Natural killer cell (primary cell): ENCODE measurements at regions not wholly inside any gene's neighbourhood (a gene's known extent, or its start where the extent isn't known, plus 50 kb on each side); places are given as distances from the start of the nearest gene placed in this dataset.

Experiments used
- ATAC-seq, 3 donors: fragments of 150-1000 bp in 2 of 3; fragments of 200-7000 bp in 1 of 3; cut with Tn5 transposase; 1 replicate in 1 of 3; 2 replicates in 2 of 3; pipeline ENCODE4 v1.10.0; 2021; ENCODE audit warnings: mild to moderate bottlenecking in 2 of 3, moderate library complexity in 2 of 3
- DNase-seq, 2 donors: peaks; one replicate each; pipeline versions ENCODE4 v3.0.0 to v3.0.0-alpha.2; 2013 to 2021; ENCODE audit warnings: mixed read lengths in 1 of 2
- H3K27ac ChIP-seq: one replicate; pipeline ENCODE4 v1.5.1; 2013; ENCODE audit warnings: mild to moderate bottlenecking, low read length
- H3K27me3 ChIP-seq: one replicate; pipeline ENCODE4 v1.6.1; 2013; ENCODE audit warnings: low read length; ENCODE audit not compliant: control insufficient read depth, insufficient read depth
- H3K36me3 ChIP-seq: one replicate; pipeline ENCODE4 v1.6.1; 2013; ENCODE audit warnings: low read length; ENCODE audit not compliant: control insufficient read depth, insufficient read depth
- H3K4me1 ChIP-seq: one replicate; pipeline ENCODE4 v1.6.1; 2013; ENCODE audit warnings: low read length; ENCODE audit not compliant: control insufficient read depth, insufficient read depth
- H3K4me3 ChIP-seq: one replicate; pipeline ENCODE4 v1.5.1; 2013; ENCODE audit warnings: low read length
- H3K9me3 ChIP-seq: one replicate; pipeline ENCODE4 v1.6.1; 2013; ENCODE audit warnings: low read length; ENCODE audit not compliant: control insufficient read depth, insufficient read depth
- H3K27ac Mint-ChIP-seq, 2 donors: one replicate each; pipeline ENCODE4 v1.8.0; 2022; ENCODE audit warnings: mild to moderate bottlenecking in 2 of 2, mixed read lengths in 2 of 2, moderate library complexity in 1 of 2
- H3K27me3 Mint-ChIP-seq, 2 donors: one replicate each; pipeline ENCODE4 v1.8.0; 2022; ENCODE audit warnings: low read depth in 2 of 2, mixed read lengths in 2 of 2
- H3K36me3 Mint-ChIP-seq: one replicate; pipeline ENCODE4 v1.8.0; 2022; ENCODE audit warnings: mixed read lengths
- H3K4me1 Mint-ChIP-seq, 2 donors: one replicate each; pipeline ENCODE4 v1.8.0; 2022; ENCODE audit warnings: mixed read lengths in 2 of 2
- H3K4me3 Mint-ChIP-seq: one replicate; pipeline ENCODE4 v1.8.0; 2022; ENCODE audit warnings: mild to moderate bottlenecking, moderate library complexity, mixed read lengths
- H3K9me3 Mint-ChIP-seq, 2 donors: one replicate each; pipeline ENCODE4 v1.8.0; 2022; ENCODE audit warnings: mixed read lengths in 2 of 2
- WGBS: methylation state at CpG from one replicate; pipeline ENCODE4 v1.1.7; 2013; ENCODE audit warnings: missing lambda C conversion rate; ENCODE audit not compliant: insufficient coverage; 5-methylcytosine and 5-hydroxymethylcytosine counted together
- intact Hi-C: fragments of 100-400 bp; cut with micrococcal nuclease; formaldehyde crosslinking; loops from one replicate; pipeline ENCODE4 v1.14.2; 2022
- TF ChIP-seq, protein P1 (sequence below): fragments of 200-600 bp; IDR thresholded peaks from one replicate; pipeline ENCODE4 v1.8.0; 2022; ENCODE audit warnings: antibody characterized with exemption

DNA sequence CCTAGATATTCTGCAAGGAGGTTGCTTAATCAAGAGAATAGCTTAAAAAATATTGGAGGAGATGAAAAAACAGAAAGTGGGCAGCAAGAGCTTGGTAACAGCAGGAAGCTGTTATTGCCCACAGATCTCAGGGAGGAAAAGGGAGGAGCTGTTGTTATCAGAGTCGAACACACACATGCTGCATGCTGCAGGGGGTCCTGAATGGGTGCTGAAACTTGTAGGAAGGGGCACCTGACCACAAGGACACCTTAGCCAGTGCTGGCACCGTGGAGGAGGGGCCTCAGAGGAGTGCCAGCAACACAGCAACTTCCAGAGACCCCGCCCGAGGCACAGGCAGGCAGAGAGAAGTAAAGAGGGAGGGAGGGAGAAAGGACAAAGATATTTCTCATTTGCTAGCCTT, 332.9 kb downstream of the SOCS6 start:
- Mint-ChIP-seq H3K27ac (peak overlapping the region; percentile 81 to 85), H3K4me3 (peak overlapping the region; percentile 85), H3K27me3 (no peaks in the 10 kb centered on the region), H3K9me3 (no peaks in the 10 kb centered on the region), H3K4me1 (peaks cover 39 to 50% of the 10 kb centered on the region in 2 donors), H3K36me3 (no peaks in the 10 kb centered on the region)
- Histone ChIP-seq H3K27me3 (no peaks in the 10 kb centered on the region), H3K4me1 (peaks cover 11% of the 10 kb centered on the region), H3K9me3 (no peaks in the 10 kb centered on the region), H3K27ac (no peak overlapping the region), H3K4me3 (no peak overlapping the region), H3K36me3 (no peaks in the 10 kb centered on the region)
- intact Hi-C loops = no loop called here
- peak in 1 of 2 donors; percentile 51 for DNase-seq
- ATAC-seq = peak in 2 of 3 donors; percentile 72 to 87
- TF ChIP-seq, protein P1, sequence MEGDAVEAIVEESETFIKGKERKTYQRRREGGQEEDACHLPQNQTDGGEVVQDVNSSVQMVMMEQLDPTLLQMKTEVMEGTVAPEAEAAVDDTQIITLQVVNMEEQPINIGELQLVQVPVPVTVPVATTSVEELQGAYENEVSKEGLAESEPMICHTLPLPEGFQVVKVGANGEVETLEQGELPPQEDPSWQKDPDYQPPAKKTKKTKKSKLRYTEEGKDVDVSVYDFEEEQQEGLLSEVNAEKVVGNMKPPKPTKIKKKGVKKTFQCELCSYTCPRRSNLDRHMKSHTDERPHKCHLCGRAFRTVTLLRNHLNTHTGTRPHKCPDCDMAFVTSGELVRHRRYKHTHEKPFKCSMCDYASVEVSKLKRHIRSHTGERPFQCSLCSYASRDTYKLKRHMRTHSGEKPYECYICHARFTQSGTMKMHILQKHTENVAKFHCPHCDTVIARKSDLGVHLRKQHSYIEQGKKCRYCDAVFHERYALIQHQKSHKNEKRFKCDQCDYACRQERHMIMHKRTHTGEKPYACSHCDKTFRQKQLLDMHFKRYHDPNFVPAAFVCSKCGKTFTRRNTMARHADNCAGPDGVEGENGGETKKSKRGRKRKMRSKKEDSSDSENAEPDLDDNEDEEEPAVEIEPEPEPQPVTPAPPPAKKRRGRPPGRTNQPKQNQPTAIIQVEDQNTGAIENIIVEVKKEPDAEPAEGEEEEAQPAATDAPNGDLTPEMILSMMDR = no peak
- WGBS = 0% methylated on average over 4 of the region's 4 CpGs

DNA sequence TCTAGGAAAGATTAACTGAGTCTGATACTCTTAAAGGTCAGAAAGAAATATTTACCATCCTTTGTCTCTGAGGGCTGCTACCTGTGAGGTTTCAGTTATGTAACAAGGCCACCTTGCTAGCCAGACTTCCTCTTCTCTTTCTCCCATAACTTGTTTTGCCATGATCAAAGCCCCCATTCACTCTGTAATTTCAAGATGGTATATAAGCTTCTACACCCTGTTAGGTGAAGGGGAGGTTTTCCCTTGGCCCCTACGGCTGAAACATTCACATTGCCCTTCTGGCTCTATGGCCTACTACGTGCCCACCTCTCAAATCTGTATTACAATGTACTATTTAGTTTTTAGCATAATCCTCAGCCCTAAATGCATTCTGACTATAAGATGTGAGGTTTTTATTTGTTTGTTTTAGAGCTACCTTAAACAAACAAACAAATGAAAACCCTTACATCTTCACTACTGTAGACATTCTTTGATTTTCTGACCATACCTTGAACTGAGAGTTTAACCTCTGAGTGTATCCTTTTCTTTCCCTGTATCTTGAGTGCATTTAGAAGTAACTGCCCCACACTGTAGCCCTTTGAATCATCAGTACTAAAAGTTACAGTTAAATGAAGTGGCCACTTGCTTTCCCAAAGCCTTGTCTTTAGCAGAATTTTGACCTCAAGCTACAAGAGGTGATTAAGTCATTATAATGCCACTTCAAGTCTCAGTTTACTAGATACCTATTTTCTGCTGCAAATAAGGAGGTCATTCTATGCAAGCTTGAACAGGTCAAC, 332.2 kb downstream of the SOCS6 start:
- peak in 1 of 2 donors; percentile 22 for DNase-seq

DNA sequence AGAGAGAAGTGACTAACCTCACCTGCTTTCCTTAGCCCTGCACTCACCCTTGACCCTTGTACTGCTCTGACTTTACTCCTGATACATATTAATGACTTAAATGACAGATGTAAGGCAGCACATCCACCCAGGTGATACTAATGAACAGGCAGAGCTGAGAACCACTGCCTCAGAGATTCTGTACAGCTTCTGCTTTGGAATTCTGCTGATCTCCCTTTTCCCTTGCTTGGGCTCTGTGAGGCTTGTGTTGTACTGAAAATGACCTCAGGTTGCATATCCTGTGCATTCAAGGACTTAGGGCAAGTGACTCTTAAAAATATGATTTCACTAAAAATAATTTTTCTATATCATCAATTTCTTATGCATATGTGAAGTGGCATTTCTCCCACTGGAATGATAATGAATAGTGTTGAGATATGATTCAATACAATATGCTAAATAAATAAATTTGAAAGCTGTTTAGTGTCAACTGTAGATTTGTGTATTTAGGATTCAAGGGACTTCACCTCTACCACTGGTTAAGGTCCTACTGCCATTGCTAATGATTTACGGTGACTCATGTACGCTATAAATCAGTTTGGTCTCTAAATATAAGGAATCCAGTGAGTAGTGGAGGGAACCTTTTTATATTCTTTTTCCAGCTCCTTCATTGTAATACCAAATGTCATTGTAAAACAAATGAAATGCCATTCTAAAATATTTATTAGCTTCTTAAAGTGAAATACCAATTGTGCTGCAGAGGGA, 328.3 kb downstream of the SOCS6 start:
- ATAC-seq = no peak
- peaks cover 26 to 31% of the 10 kb centered on the region in 2 donors for H3K4me1 Mint-ChIP-seq
- Histone ChIP-seq H3K9me3 (no peaks in the 10 kb centered on the region), H3K36me3 (no peaks in the 10 kb centered on the region), H3K4me3 (no peak overlapping the region), H3K4me1 (peaks cover 11% of the 10 kb centered on the region), H3K27ac (no peak overlapping the region), H3K27me3 (no peaks in the 10 kb centered on the region)
- intact Hi-C loops = no loop called here
- no CpG with 5 or more reads among the region's 2 CpGs for WGBS
- H3K27me3 Mint-ChIP-seq = no peaks in the 10 kb centered on the region
- TF ChIP-seq, protein P1 = no peak
- no peak overlapping the region for H3K4me3 Mint-ChIP-seq
- H3K9me3 Mint-ChIP-seq = no peaks in the 10 kb centered on the region
- DNase-seq = no peak
- H3K27ac Mint-ChIP-seq = no peak overlapping the region
- no peaks in the 10 kb centered on the region for H3K36me3 Mint-ChIP-seq

More for the DNA sequence above, 332.2 kb downstream of the SOCS6 start:
- WGBS = no CpG with 5 or more reads among the region's 2 CpGs
- ATAC-seq = peak in 1 of 3 donors; percentile 14
- Histone ChIP-seq H3K9me3 (no peaks in the 10 kb centered on the region), H3K4me3 (no peak overlapping the region), H3K36me3 (no peaks in the 10 kb centered on the region), H3K27me3 (no peaks in the 10 kb centered on the region), H3K4me1 (peaks cover 11% of the 10 kb centered on the region), H3K27ac (no peak overlapping the region)
- peak overlapping the region; percentile 85 for H3K4me3 Mint-ChIP-seq
- intact Hi-C loops = no loop called here
- no peaks in the 10 kb centered on the region for H3K27me3 Mint-ChIP-seq
- H3K36me3 Mint-ChIP-seq = no peaks in the 10 kb centered on the region
- H3K4me1 Mint-ChIP-seq = peaks cover 39 to 50% of the 10 kb centered on the region in 2 donors
- TF ChIP-seq, protein P1 = no peak
- peak overlapping the region; percentile 81 to 85 for H3K27ac Mint-ChIP-seq
- no peaks in the 10 kb centered on the region for H3K9me3 Mint-ChIP-seq
